ENCODE measurements at regions not wholly inside any gene's neighbourhood (a gene's known extent, or its start where the extent isn't known, plus 50 kb on each side); places are given as distances from the start of the nearest gene placed in this dataset.
"Not testable (repeated sequence)": the region's sequence is repeated elsewhere in the genome, so short reads cannot be mapped to it uniquely, and the experiment has no call there.

GRCh38 chr3:95775486-95776094, 1038.8 kb upstream of the EPHA6 start:
- no peak for DNase-seq (ENCODE audit: low read depth, low spot score)
- WGBS (ENCODE audit: insufficient coverage, insufficient read length) = no CpG with 5 or more reads among the region's 5 CpGs
- Histone ChIP-seq H3K36me3 (ENCODE audit: control insufficient read depth, insufficient read depth, low read length) (no peaks in the 10 kb centered on the region), H3K4me1 (ENCODE audit: control insufficient read depth, insufficient read depth, low read length) (no peaks in the 10 kb centered on the region), H3K4me3 (ENCODE audit: low read length) (no peak overlapping the region), H3K27me3 (ENCODE audit: control insufficient read depth, insufficient read depth, low read length) (no peaks in the 10 kb centered on the region), H3K9me3 (ENCODE audit: control insufficient read depth, insufficient read depth, low read length) (no peaks in the 10 kb centered on the region; the same call in 1 of the 2 replicates), H3K27ac (ENCODE audit: low read length) (no peak overlapping the region)

DNA sequence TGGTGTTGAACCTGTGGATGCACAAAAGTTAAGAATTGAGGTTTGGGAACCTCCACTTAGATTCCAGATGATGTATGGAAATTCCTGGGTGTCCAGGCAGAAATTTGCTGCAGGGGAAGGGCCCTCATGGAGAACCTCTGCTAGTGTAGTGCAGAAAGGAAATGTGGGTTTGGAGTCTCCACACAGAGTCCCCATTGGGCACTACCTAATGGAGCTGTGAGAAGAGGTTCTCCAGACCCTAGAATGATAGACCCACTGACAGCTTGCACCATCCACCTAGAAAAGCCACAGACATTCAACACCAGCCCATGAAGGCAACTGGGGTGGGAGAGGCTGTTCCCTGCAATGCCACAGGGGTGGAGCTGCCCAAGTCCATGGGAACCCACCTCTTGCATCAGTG, 1032.8 kb upstream of the EPHA6 start:
- no peaks in the 10 kb centered on the region for H3K9me3 ChIP-seq (ENCODE audit: control insufficient read depth, insufficient read depth, low read length)
- H3K36me3 ChIP-seq (ENCODE audit: control insufficient read depth, insufficient read depth, low read length) = no peaks in the 10 kb centered on the region
- no peaks in the 10 kb centered on the region for H3K4me1 ChIP-seq (ENCODE audit: control insufficient read depth, insufficient read depth, low read length)
- H3K4me3 ChIP-seq (ENCODE audit: low read length) = no peak overlapping the region
- no peaks in the 10 kb centered on the region for H3K27me3 ChIP-seq (ENCODE audit: control insufficient read depth, insufficient read depth, low read length)
- H3K27ac ChIP-seq (ENCODE audit: low read length) = no peak overlapping the region
- DNase-seq (ENCODE audit: low read depth, low spot score) = no peak

- H3K4me1 ChIP-seq (ENCODE audit: control insufficient read depth, insufficient read depth, low read length) = no peaks in the 10 kb centered on the region
- whole genome bisulfite sequencing (ENCODE audit: insufficient coverage, insufficient read length) = no CpG with 5 or more reads among the region's 1 CpG
- H3K9me3 ChIP-seq (ENCODE audit: control insufficient read depth, insufficient read depth, low read length) = no peaks in the 10 kb centered on the region
- H3K36me3 ChIP-seq (ENCODE audit: control insufficient read depth, insufficient read depth, low read length) = no peaks in the 10 kb centered on the region
- H3K4me3 ChIP-seq (ENCODE audit: low read length) = no peak overlapping the region
- H3K27ac ChIP-seq (ENCODE audit: low read length) = no peak overlapping the region
- no peaks in the 10 kb centered on the region for H3K27me3 ChIP-seq (ENCODE audit: control insufficient read depth, insufficient read depth, low read length)
- no peak for DNase-seq (ENCODE audit: low read depth, low spot score)
These were observed 1025.3 kb upstream of the EPHA6 start for GRCh38 chr3:95789111-95789510.

DNA sequence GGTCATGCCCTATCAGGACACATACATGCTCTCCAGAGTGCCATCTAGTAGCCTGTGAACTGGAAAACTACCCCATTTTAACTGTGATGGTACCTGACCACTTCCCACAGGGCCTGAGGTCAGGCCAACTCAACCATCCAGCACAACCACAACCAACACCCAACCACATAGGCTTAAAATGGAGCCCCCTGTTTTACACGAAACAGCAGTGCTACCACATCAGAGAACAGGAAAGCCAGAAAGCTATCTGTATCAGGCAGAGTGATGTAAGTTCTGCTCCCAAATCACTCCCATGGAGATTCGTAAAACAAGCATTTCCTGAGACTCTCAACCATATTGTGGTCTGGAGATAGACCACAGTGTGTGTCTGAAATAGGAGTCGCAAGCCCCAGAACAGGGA, 1017.3 kb upstream of the EPHA6 start:
- Histone ChIP-seq H3K4me3 (ENCODE audit: low read length) (no peak overlapping the region), H3K36me3 (ENCODE audit: control insufficient read depth, insufficient read depth, low read length) (no peaks in the 10 kb centered on the region), H3K9me3 (ENCODE audit: control insufficient read depth, insufficient read depth, low read length) (no peaks in the 10 kb centered on the region), H3K27ac (ENCODE audit: low read length) (no peak overlapping the region), H3K4me1 (ENCODE audit: control insufficient read depth, insufficient read depth, low read length) (peaks cover 1% of the 10 kb centered on the region; the same call in 1 of the 2 replicates), H3K27me3 (ENCODE audit: control insufficient read depth, insufficient read depth, low read length) (no peaks in the 10 kb centered on the region)
- no CpG with 5 or more reads among the region's 3 CpGs for WGBS (ENCODE audit: insufficient coverage, insufficient read length)
- DNase-seq (ENCODE audit: low read depth, low spot score) = no peak

GRCh38 chr3:95798628-95799027, 1015.8 kb upstream of the EPHA6 start:
- H3K27me3 ChIP-seq (ENCODE audit: control insufficient read depth, insufficient read depth, low read length) = no peaks in the 10 kb centered on the region
- DNase-seq (ENCODE audit: low read depth, low spot score) = no peak
- H3K9me3 ChIP-seq (ENCODE audit: control insufficient read depth, insufficient read depth, low read length) = no peaks in the 10 kb centered on the region
- H3K27ac ChIP-seq (ENCODE audit: low read length) = no peak overlapping the region
- H3K4me3 ChIP-seq (ENCODE audit: low read length) = no peak overlapping the region
- H3K36me3 ChIP-seq (ENCODE audit: control insufficient read depth, insufficient read depth, low read length) = no peaks in the 10 kb centered on the region
- peaks cover 1% of the 10 kb centered on the region; the same call in 1 of the 2 replicates for H3K4me1 ChIP-seq (ENCODE audit: control insufficient read depth, insufficient read depth, low read length)
- no CpG with 5 or more reads among the region's 1 CpG for WGBS (ENCODE audit: insufficient coverage, insufficient read length)

DNA sequence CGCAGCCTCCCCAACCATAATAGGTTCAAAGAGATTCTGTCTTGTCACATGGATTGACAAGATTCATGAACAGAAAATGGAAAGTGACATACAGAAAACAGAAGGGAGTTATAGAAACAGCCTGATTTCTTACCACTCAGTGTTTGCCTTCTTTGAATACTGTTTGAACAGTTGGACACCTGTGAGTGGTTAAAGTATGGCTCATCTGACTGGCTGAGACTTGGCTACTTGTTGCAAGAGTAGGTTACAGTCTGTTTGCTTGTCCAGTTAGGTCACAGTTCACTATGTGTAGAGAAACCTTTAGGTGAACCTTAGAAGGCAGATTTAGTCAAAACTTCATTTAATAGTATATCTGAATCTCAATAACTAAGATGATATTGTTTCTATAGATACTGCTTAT, 1003.9 kb upstream of the EPHA6 start:
- no CpG with 5 or more reads among the region's 1 CpG for WGBS (ENCODE audit: insufficient coverage, insufficient read length)
- Histone ChIP-seq H3K4me1 (ENCODE audit: control insufficient read depth, insufficient read depth, low read length) (no peaks in the 10 kb centered on the region), H3K36me3 (ENCODE audit: control insufficient read depth, insufficient read depth, low read length) (no peaks in the 10 kb centered on the region), H3K4me3 (ENCODE audit: low read length) (no peak overlapping the region), H3K27me3 (ENCODE audit: control insufficient read depth, insufficient read depth, low read length) (no peaks in the 10 kb centered on the region), H3K9me3 (ENCODE audit: control insufficient read depth, insufficient read depth, low read length) (no peaks in the 10 kb centered on the region), H3K27ac (ENCODE audit: low read length) (no peak overlapping the region)
- no peak for DNase-seq (ENCODE audit: low read depth, low spot score)

- Histone ChIP-seq H3K36me3 (ENCODE audit: control insufficient read depth, insufficient read depth, low read length) (no peaks in the 10 kb centered on the region), H3K4me1 (ENCODE audit: control insufficient read depth, insufficient read depth, low read length) (no peaks in the 10 kb centered on the region), H3K9me3 (ENCODE audit: control insufficient read depth, insufficient read depth, low read length) (no peaks in the 10 kb centered on the region), H3K4me3 (ENCODE audit: low read length) (no peak overlapping the region), H3K27me3 (ENCODE audit: control insufficient read depth, insufficient read depth, low read length) (no peaks in the 10 kb centered on the region), H3K27ac (ENCODE audit: low read length) (no peak overlapping the region)
- no CpG with 5 or more reads among the region's 2 CpGs for WGBS (ENCODE audit: insufficient coverage, insufficient read length)
- no peak for DNase-seq (ENCODE audit: low read depth, low spot score)
These were observed 1001.1 kb upstream of the EPHA6 start for GRCh38 chr3:95813244-95813643.

DNA sequence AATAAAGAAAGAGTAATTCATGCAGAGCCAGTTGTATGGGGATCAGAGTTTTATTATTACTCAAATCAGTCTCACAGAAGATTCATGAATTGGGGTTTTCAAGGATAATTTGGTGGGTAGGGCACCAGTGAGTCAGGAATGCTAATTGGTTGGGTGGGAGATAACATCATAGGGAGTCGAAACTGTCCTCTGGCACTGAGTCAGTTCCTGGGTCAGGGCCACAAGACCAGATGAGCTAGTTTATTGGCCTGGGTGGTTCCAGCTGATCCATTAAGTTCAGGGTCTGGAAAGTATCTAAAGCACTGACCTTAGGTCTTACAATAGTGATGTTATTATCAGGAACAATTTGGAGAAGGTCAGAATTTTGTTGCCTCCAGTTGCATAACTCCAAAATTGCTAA, 998.6 kb upstream of the EPHA6 start:
- DNase-seq (ENCODE audit: low read depth, low spot score) = no peak
- Histone ChIP-seq H3K27ac (ENCODE audit: low read length) (no peak overlapping the region), H3K4me3 (ENCODE audit: low read length) (no peak overlapping the region), H3K4me1 (ENCODE audit: control insufficient read depth, insufficient read depth, low read length) (no peaks in the 10 kb centered on the region), H3K27me3 (ENCODE audit: control insufficient read depth, insufficient read depth, low read length) (no peaks in the 10 kb centered on the region), H3K36me3 (ENCODE audit: control insufficient read depth, insufficient read depth, low read length) (no peaks in the 10 kb centered on the region), H3K9me3 (ENCODE audit: control insufficient read depth, insufficient read depth, low read length) (no peaks in the 10 kb centered on the region)
- WGBS (ENCODE audit: insufficient coverage, insufficient read length) = no CpG with 5 or more reads among the region's 1 CpG

DNA sequence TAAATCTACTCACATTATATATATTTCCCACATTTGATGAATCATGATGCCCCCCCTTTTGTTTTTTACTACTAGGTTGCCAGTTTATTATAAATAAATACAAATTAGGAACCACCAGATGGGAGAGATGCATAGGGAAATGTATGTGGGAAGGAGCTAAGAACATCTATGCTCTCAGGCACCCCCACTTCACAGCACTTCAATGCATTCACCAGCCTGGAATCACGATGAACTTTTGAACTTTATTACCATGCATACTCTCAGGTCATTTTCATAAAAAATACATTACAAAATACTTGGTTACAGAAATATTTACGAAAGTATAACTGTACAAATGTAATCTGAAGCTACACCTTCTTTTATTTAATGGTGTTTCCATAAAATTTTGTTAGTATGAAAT, 988.0 kb upstream of the EPHA6 start:
- no peaks in the 10 kb centered on the region for H3K36me3 ChIP-seq (ENCODE audit: control insufficient read depth, insufficient read depth, low read length)
- H3K27ac ChIP-seq (ENCODE audit: low read length) = no peak overlapping the region
- no peaks in the 10 kb centered on the region for H3K4me1 ChIP-seq (ENCODE audit: control insufficient read depth, insufficient read depth, low read length)
- no peaks in the 10 kb centered on the region for H3K9me3 ChIP-seq (ENCODE audit: control insufficient read depth, insufficient read depth, low read length)
- DNase-seq (ENCODE audit: low read depth, low spot score) = no peak
- no CpG with 5 or more reads among the region's 2 CpGs for WGBS (ENCODE audit: insufficient coverage, insufficient read length)
- H3K4me3 ChIP-seq (ENCODE audit: low read length) = no peak overlapping the region
- no peaks in the 10 kb centered on the region for H3K27me3 ChIP-seq (ENCODE audit: control insufficient read depth, insufficient read depth, low read length)

DNA sequence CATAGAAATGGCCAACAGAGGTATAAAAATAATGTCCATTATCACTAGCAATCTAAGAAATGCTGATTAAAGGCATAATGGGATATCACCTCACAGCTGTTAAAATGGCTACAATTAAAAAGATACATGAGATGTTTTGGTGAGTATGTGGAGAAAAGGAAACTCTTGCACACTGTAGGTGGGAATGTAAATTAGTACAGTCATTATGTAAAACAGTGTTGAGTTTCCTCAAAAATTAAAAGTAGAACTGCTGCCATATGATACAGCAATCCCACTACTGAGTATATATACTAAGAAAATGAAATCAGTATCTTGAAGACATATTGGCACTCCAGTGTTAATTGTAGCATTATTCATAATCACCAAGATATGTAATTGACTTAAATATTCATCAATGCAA, 982.2 kb upstream of the EPHA6 start:
- no peak for DNase-seq (ENCODE audit: low read depth, low spot score)
- no peaks in the 10 kb centered on the region for H3K27me3 ChIP-seq (ENCODE audit: control insufficient read depth, insufficient read depth, low read length)
- H3K36me3 ChIP-seq (ENCODE audit: control insufficient read depth, insufficient read depth, low read length) = no peaks in the 10 kb centered on the region
- no peaks in the 10 kb centered on the region for H3K9me3 ChIP-seq (ENCODE audit: control insufficient read depth, insufficient read depth, low read length)
- H3K27ac ChIP-seq (ENCODE audit: low read length) = no peak overlapping the region
- H3K4me1 ChIP-seq (ENCODE audit: control insufficient read depth, insufficient read depth, low read length) = no peaks in the 10 kb centered on the region
- H3K4me3 ChIP-seq (ENCODE audit: low read length) = no peak overlapping the region

DNA sequence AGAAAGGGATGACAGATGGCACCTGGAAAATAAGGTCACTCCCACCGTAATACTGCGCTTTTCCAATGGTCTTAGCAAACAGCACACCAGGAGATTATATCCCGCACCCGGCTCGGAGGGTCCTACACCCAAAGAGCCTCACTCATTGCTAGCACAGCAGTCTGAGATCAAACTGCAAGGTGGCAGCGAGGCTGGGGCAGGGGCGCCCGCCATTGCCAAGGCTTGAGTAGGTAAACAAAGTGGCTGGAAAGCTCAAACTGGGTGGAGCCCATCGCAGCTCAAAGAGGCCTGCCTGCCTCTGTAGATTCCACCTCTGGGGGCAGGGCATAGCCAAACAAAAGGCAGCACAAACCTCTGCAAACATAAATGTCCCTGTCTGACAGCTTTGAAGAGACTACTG, 953.8 kb upstream of the EPHA6 start:
- DNase-seq (ENCODE audit: low read depth, low spot score); H3K27me3 ChIP-seq (ENCODE audit: control insufficient read depth, insufficient read depth, low read length); H3K27ac ChIP-seq (ENCODE audit: low read length); H3K4me3 ChIP-seq (ENCODE audit: low read length); H3K36me3 ChIP-seq (ENCODE audit: control insufficient read depth, insufficient read depth, low read length); H3K9me3 ChIP-seq (ENCODE audit: control insufficient read depth, insufficient read depth, low read length); H3K4me1 ChIP-seq (ENCODE audit: control insufficient read depth, insufficient read depth, low read length): not testable (repeated sequence)
- WGBS (ENCODE audit: insufficient coverage, insufficient read length) = no CpG with 5 or more reads among the region's 9 CpGs

Measured in iPS DF 6.9 (cell line).